RWPE1 (cell line): ENCODE measurements at regions not wholly inside any gene's neighbourhood (a gene's known extent, or its start where the extent isn't known, plus 50 kb on each side); places are given as distances from the start of the nearest gene placed in this dataset.

Experiments used
- CTCF ChIA-PET: fragments of 350-600 bp; sonication (Branson Sonifier 250); formaldehyde crosslinking; extraction: SDS; loops from one replicate; lab custom pipeline; 2021; lab: Yijun Ruan, JAX
- POLR2A ChIA-PET: fragments of 400-600 bp; formaldehyde crosslinking; extraction: SDS; loops from one replicate; lab custom pipeline; 2020; ENCODE audit warnings: antibody characterized with exemption; ENCODE audit not compliant: low non-redundant PET; lab: Yijun Ruan, JAX
- DNase-seq: peaks from one replicate; pipeline ENCODE4 v3.0.0; 2012; ENCODE audit warnings: low spot score
- H3K27ac ChIP-seq: fragments of 450-650 bp; 2 replicates; pipeline ENCODE4 v1.5.1; 2017
- TF ChIP-seq, protein P1 (sequence below): fragments of 450-650 bp; conservative IDR thresholded peaks from 2 replicates; pipeline ENCODE4 v1.5.1; 2017; ENCODE audit warnings: low read depth, mild to moderate bottlenecking

GRCh38 chr5:115351356-115352195 is 55.1 kb upstream of the CCDC112 start:
- no peak overlapping the region for H3K27ac ChIP-seq
- TF ChIP-seq, protein P1, sequence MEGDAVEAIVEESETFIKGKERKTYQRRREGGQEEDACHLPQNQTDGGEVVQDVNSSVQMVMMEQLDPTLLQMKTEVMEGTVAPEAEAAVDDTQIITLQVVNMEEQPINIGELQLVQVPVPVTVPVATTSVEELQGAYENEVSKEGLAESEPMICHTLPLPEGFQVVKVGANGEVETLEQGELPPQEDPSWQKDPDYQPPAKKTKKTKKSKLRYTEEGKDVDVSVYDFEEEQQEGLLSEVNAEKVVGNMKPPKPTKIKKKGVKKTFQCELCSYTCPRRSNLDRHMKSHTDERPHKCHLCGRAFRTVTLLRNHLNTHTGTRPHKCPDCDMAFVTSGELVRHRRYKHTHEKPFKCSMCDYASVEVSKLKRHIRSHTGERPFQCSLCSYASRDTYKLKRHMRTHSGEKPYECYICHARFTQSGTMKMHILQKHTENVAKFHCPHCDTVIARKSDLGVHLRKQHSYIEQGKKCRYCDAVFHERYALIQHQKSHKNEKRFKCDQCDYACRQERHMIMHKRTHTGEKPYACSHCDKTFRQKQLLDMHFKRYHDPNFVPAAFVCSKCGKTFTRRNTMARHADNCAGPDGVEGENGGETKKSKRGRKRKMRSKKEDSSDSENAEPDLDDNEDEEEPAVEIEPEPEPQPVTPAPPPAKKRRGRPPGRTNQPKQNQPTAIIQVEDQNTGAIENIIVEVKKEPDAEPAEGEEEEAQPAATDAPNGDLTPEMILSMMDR, result no peak
- ChIA-PET POLR2A (no interaction called here), CTCF (interaction anchor here (0.7 kb wide), 1 partner anchor 30 kb away, joined by 3 read pairs; no protein-coding TSS in a partner anchor)
- peak; percentile 39 for DNase-seq

DNA sequence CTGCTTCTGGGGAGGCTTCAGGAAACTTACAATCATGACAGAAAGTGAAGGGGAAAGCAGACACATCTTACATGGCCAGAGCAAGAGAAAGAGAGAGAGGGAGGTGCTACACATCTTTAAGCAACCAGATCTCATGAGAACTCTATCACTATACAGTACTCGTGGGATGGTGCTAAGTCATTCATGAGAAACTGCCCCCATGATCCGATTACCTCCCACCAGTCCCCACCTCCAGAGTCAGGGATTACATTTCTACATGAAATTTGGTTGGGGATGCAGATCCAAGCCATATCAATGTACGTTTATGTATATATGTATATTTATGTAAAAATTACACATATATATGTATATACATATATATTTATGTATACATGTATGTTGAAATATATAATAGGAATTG is 54.4 kb upstream of the CCDC112 start:
- DNase-seq, result no peak
- TF ChIP-seq, protein P1, result no peak
- H3K27ac ChIP-seq, result no peak overlapping the region
- ChIA-PET CTCF (no interaction called here), POLR2A (no interaction called here)

DNA sequence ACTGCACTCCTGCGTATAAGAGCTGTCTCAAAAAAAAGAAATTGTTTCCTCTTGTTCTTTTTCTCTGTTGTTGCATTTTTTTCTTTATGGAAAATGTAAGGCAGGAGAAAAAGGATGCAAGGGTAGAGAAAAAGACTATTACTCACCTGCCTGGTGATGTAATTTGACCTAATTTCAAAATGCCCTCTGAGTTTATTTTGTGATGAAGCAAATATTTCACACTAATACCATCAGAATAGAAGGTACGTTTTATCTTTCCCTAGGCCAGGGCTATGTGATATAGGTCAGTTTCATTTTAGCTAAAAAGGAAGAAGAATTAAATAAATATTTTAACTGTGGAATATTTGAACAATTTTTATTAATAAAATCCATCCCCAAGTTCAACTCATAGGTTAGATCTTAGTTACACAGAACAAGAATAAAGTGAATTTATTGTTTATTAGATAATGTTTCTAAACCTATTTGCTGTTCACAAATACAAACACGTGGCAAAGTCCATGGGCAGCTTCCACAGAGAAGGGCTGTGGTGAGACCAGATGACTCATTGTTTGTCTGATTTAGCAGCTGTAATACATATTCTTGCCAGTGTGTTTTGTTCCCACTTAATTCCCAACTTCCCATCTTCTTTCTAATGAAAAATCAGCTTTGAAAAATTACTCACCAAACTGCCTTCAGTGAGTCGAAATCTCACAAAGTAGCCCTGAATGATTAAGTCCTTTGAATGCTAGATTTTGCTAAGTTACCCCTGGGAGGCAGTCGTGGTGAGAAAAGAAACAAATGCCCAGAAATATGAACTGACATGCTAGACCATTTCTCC is 52.8 kb upstream of the CCDC112 start:
- TF ChIP-seq, protein P1, result no peak
- DNase-seq, result peak; percentile 85
- CTCF ChIA-PET, result interaction anchor here (0.6 to 1.1 kb wide), 4 partner anchors 11 to 994 kb away, joined by 3 to 7 read pairs (median 3); no protein-coding TSS in a partner anchor
- POLR2A ChIA-PET, result no interaction called here
- no peak overlapping the region for H3K27ac ChIP-seq

DNA sequence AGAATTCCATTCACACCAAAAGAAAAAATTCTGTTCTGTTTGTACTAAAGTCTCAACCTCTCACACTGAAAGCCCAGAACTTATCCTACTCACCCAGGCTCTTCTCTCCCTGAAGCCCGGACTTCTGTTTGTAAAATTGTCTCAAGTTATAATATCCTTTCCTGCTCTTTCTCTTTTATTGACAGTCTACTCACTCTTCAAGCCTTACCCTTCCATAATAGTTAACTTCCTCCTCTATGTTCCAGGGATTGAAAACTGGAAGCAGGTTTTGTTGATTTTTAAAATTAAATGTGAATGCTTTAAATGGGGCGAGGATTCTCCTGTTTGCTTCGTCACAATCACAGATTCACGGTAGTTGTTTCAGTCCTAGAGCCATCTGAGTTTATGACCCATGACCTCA is 51.7 kb upstream of the CCDC112 start:
- no peak overlapping the region for H3K27ac ChIP-seq
- no peak for DNase-seq
- ChIA-PET CTCF (interaction anchor here (0.6 kb wide), 1 partner anchor 993 kb away, joined by 7 read pairs; no protein-coding TSS in a partner anchor), POLR2A (no interaction called here)
- TF ChIP-seq, protein P1, result no peak
